ENCODE measurements at regions not wholly inside any gene's neighbourhood (a gene's known extent, or its start where the extent isn't known, plus 50 kb on each side); places are given as distances from the start of the nearest gene placed in this dataset.
A peak's percentile ranks its signal among the peaks of the same experiment; 100 is the strongest.

- TF ChIP-seq TCF15 (CRISPR knock-in tag; IDR thresholded peaks at IDR 0.05), result no peak
- no peak for TF ChIP-seq ZZZ3 (IDR thresholded peaks at IDR 0.05)
- TF ChIP-seq ZNF175 (CRISPR knock-in tag; IDR thresholded peaks at IDR 0.05; ENCODE audit: low read depth), result no peak
- TF ChIP-seq CCNT2 (IDR thresholded peaks at IDR 0.05; ENCODE audit: borderline replicate concordance, extremely low read depth, insufficient read length, low read depth, low read length), result peak; percentile 71
- TF ChIP-seq MIER1 (IDR thresholded peaks at IDR 0.05; ENCODE audit: low read depth), result no peak
- TF ChIP-seq CTCF (IDR thresholded peaks at IDR 0.05 in 2 of 3, conservative IDR thresholded peaks at IDR 0.05 in 1 of 3; ENCODE audit: insufficient read depth in 2 of 3, low read depth in 1 of 3, low read length in 3 of 3), result no peak
- TF ChIP-seq USF1 (CRISPR knock-in tag; IDR thresholded peaks at IDR 0.05), result no peak
- no peak for TF ChIP-seq SREBF1 (IDR thresholded peaks at IDR 0.05; ENCODE audit: borderline replicate concordance, low read depth, low read length)
- TF ChIP-seq SMC3 (conservative IDR thresholded peaks at IDR 0.05; ENCODE audit: insufficient read depth, low read depth, low read length), result no peak
- peak; percentile 85 for TF ChIP-seq STAT5A (IDR thresholded peaks at IDR 0.05; ENCODE audit: borderline replicate concordance, low read length)
- TF ChIP-seq MXI1 (IDR thresholded peaks at IDR 0.05; ENCODE audit: low read depth, low read length), result no peak
- TF ChIP-seq CLOCK (CRISPR knock-in tag; IDR thresholded peaks at IDR 0.05; ENCODE audit: borderline replicate concordance), result no peak
- TF ChIP-seq MEF2D (tag; conservative IDR thresholded peaks at IDR 0.05; ENCODE audit: low read depth), result peak; percentile 41; the same call in 1 of the 2 replicates
- 0 out of 2 replicates have a peak, but pooled peaks have one; percentile 79 for TF ChIP-seq GATAD2A (IDR thresholded peaks at IDR 0.05)
- TF ChIP-seq THAP12 (CRISPR knock-in tag; IDR thresholded peaks at IDR 0.05), result no peak
- TF ChIP-seq ZBTB7A (IDR thresholded peaks at IDR 0.05; ENCODE audit: borderline replicate concordance, control insufficient read depth, low read depth, low read length), result no peak
- TF ChIP-seq ZNF239 (CRISPR knock-in tag; IDR thresholded peaks at IDR 0.05), result no peak
- no peak for TF ChIP-seq RBM22 (IDR thresholded peaks at IDR 0.05; ENCODE audit: low read depth, low read length, poor library complexity, severe bottlenecking)
These were observed 123.0 kb upstream of the CITED2 start (continued) for GRCh38 chr6:139497345-139497961.

Data from K562 (cell line).